H9 (cell line): ENCODE measurements at regions not wholly inside any gene's neighbourhood (a gene's known extent, or its start where the extent isn't known, plus 50 kb on each side); places are given as distances from the start of the nearest gene placed in this dataset.

Source experiments
- DNase-seq: peaks from one replicate; pipeline ENCODE4 v3.0.0-alpha.2; 2017
- H2AFZ ChIP-seq: one replicate; pipeline ENCODE4 v1.6.1; 2013; ENCODE audit warnings: mild to moderate bottlenecking, low read length, control low read depth, moderate library complexity
- H2AK5ac ChIP-seq: 2 replicates; pipeline ENCODE4 v1.6.1; 2013; ENCODE audit warnings: low read length, control low read depth, mixed read lengths; ENCODE audit not compliant: insufficient read length
- H2BK120ac ChIP-seq: one replicate; pipeline ENCODE4 v1.6.1; 2013; ENCODE audit warnings: low read depth, mild to moderate bottlenecking, low read length, control low read depth, inconsistent platforms; ENCODE audit not compliant: poor library complexity, severe bottlenecking
- H2BK12ac ChIP-seq: 2 replicates; pipeline ENCODE4 v1.6.1; 2013; ENCODE audit warnings: low read length, control low read depth, mixed read lengths, low read depth; ENCODE audit not compliant: insufficient read length
- H2BK15ac ChIP-seq: 2 replicates; pipeline ENCODE4 v1.6.1; 2013; ENCODE audit warnings: low read depth, low read length, control low read depth
- H2BK20ac ChIP-seq: one replicate; pipeline ENCODE4 v1.6.1; 2013; ENCODE audit warnings: low read depth, mild to moderate bottlenecking, low read length, control low read depth, inconsistent platforms; ENCODE audit not compliant: poor library complexity, severe bottlenecking
- H2BK5ac ChIP-seq: 2 replicates; pipeline ENCODE4 v1.6.1; 2013; ENCODE audit warnings: low read length, control low read depth, mixed read lengths; ENCODE audit not compliant: insufficient read length
- H3K14ac ChIP-seq: 2 replicates; pipeline ENCODE4 v1.6.1; 2013; ENCODE audit warnings: low read length, control low read depth; ENCODE audit not compliant: insufficient read depth
- H3K18ac ChIP-seq: 2 replicates; pipeline ENCODE4 v1.6.1; 2013; ENCODE audit warnings: low read depth, mild to moderate bottlenecking, mixed read lengths, low read length, control low read depth; ENCODE audit not compliant: insufficient read length
- H3K23ac ChIP-seq: 2 replicates; pipeline ENCODE4 v1.6.1; 2013; ENCODE audit warnings: low read length, control low read depth, mixed read lengths, low read depth; ENCODE audit not compliant: insufficient read length
- H3K23me2 ChIP-seq: 2 replicates; pipeline ENCODE4 v1.6.1; 2013; ENCODE audit warnings: low read depth, mild to moderate bottlenecking, mixed read lengths, low read length, control low read depth; ENCODE audit not compliant: insufficient read length, poor library complexity, severe bottlenecking
- H3K27ac ChIP-seq: 2 replicates; pipeline ENCODE4 v1.5.1; 2013; ENCODE audit warnings: low read length, control low read depth, mixed read lengths, low read depth; ENCODE audit not compliant: insufficient read length
- H3K27me3 ChIP-seq: 2 replicates; pipeline ENCODE4 v1.6.1; 2013; ENCODE audit warnings: low read length, control low read depth, inconsistent platforms; ENCODE audit not compliant: insufficient read depth
- H3K4ac ChIP-seq: 2 replicates; pipeline ENCODE4 v1.6.1; 2013; ENCODE audit warnings: low read depth, mild to moderate bottlenecking, control low read depth, inconsistent platforms, low read length, moderate library complexity
- H3K4me1 ChIP-seq: 2 replicates; pipeline ENCODE4 v1.6.1; 2013; ENCODE audit warnings: low read length, control low read depth, inconsistent platforms; ENCODE audit not compliant: insufficient read depth
- H3K4me2 ChIP-seq: 2 replicates; pipeline ENCODE4 v1.6.1; 2013; ENCODE audit warnings: low read length, control low read depth, mixed read lengths; ENCODE audit not compliant: insufficient read length, insufficient read depth
- H3K56ac ChIP-seq: 2 replicates; pipeline ENCODE4 v1.6.1; 2013; ENCODE audit warnings: low read depth, mild to moderate bottlenecking, mixed read lengths, low read length, control low read depth; ENCODE audit not compliant: insufficient read length
- H3K79me1 ChIP-seq: 2 replicates; pipeline ENCODE4 v1.6.1; 2013; ENCODE audit warnings: low read depth, mild to moderate bottlenecking, moderate library complexity, low read length, control low read depth, inconsistent platforms; ENCODE audit not compliant: insufficient read depth, poor library complexity, severe bottlenecking
- H3K79me2 ChIP-seq: 2 replicates; pipeline ENCODE4 v1.6.1; 2013; ENCODE audit warnings: low read length, control low read depth, inconsistent platforms; ENCODE audit not compliant: insufficient read depth
- H3K9ac ChIP-seq: 2 replicates; pipeline ENCODE4 v1.6.1; 2013; ENCODE audit warnings: low read length, control low read depth, mixed read lengths; ENCODE audit not compliant: insufficient read length; ENCODE audit errors: extremely low read depth
- H3K9me3 ChIP-seq: one replicate; pipeline ENCODE4 v1.6.1; 2013; ENCODE audit warnings: low read depth, low read length, inconsistent platforms; ENCODE audit not compliant: control insufficient read depth
- H3T11ph ChIP-seq: one replicate; pipeline ENCODE4 v1.6.1; 2013; ENCODE audit warnings: mild to moderate bottlenecking, low read length, control low read depth, inconsistent platforms
- H4K20me1 ChIP-seq: one replicate; pipeline ENCODE4 v1.6.1; 2013; ENCODE audit not compliant: control insufficient read depth, insufficient read length, insufficient read depth
- H4K5ac ChIP-seq: 2 replicates; pipeline ENCODE4 v1.6.1; 2013; ENCODE audit warnings: low read depth, mild to moderate bottlenecking, mixed read lengths, low read length, control low read depth; ENCODE audit not compliant: insufficient read length
- H4K8ac ChIP-seq: replicated peaks from 2 replicates; pipeline ENCODE4 v1.6.1; 2013; ENCODE audit warnings: low read length, control low read depth, mixed read lengths, low read depth; ENCODE audit not compliant: insufficient read length
- H4K91ac ChIP-seq: 2 replicates; pipeline ENCODE4 v1.6.1; 2013; ENCODE audit warnings: low read depth, mild to moderate bottlenecking, moderate library complexity, mixed read lengths, low read length, control low read depth; ENCODE audit not compliant: insufficient read length
- H3K27ac Mint-ChIP-seq, 3 experiments: 2 replicates in 2 of 3; 3 replicates in 1 of 3; pipeline ENCODE4 v1.8.0; 2020 to 2021; ENCODE audit warnings: mixed read lengths in 3 of 3, mild to moderate bottlenecking in 1 of 3, moderate library complexity in 1 of 3
- H3K27me3 Mint-ChIP-seq: 2 replicates; pipeline ENCODE4 v1.8.0; 2021; ENCODE audit warnings: low read depth, mild to moderate bottlenecking, moderate library complexity, mixed read lengths
- H3K36me3 Mint-ChIP-seq, 3 experiments: 2 replicates in 2 of 3; 3 replicates in 1 of 3; pipeline ENCODE4 v1.8.0; 2020 to 2021; ENCODE audit warnings: low read depth in 3 of 3, mixed read lengths in 3 of 3; ENCODE audit not compliant: insufficient read depth in 1 of 3
- H3K4me1 Mint-ChIP-seq, 2 experiments: 2 replicates each; pipeline ENCODE4 v1.8.0; 2020; ENCODE audit warnings: mixed read lengths in 2 of 2
- H3K4me3 Mint-ChIP-seq, 2 experiments: 2 replicates in 1 of 2; 3 replicates in 1 of 2; pipeline ENCODE4 v1.8.0; 2020 to 2021; ENCODE audit warnings: mild to moderate bottlenecking in 2 of 2, mixed read lengths in 2 of 2, moderate library complexity in 1 of 2
- H3K9me3 Mint-ChIP-seq, 2 experiments: 2 replicates in 1 of 2; 3 replicates in 1 of 2; pipeline ENCODE4 v1.8.0; 2020; ENCODE audit warnings: mild to moderate bottlenecking in 2 of 2, mixed read lengths in 2 of 2, moderate library complexity in 1 of 2
- WGBS: extraction: QIAGEN DNeasy Blood & Tissue Kit; methylation state at CpG from one replicate; pipeline ENCODE4 v1.1.7; 2013; ENCODE audit warnings: missing lambda C conversion rate, low lambda C conversion rate, mixed read lengths; ENCODE audit not compliant: insufficient read length; ENCODE audit errors: extremely low coverage; 5-methylcytosine and 5-hydroxymethylcytosine counted together
- TF ChIP-seq, protein P1 (sequence below): fragments of 200-600 bp; sonication (generic); conservative IDR thresholded peaks from 3 replicates; pipeline ENCODE4 v1.8.0; 2021; ENCODE audit warnings: antibody characterized with exemption, mild to moderate bottlenecking

DNA sequence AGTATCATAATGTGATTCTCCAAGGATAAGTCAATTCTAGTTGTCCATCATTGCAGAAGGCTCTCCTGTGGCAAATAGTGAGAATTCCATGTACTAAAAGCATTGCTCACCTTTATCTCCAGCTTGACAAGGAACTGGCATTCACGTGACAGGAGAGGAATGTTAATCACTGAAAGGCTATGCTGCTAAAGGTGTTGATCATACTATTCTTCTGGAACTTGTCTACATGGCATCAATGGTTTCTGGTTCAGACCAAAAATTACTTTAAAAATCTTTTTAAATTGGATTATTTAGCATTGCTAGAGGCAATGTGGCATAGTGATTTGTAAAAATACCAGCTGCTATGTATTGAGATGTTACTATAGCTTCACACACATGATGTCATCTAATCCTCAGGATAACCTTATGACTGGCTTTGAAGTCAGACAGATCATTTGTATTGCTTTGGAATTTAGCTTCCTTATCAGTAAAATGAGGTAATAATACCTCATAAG, 414.4 kb downstream of the MTX2 start:
- Histone ChIP-seq H2AFZ (no peak overlapping the region), H4K91ac (no peak overlapping the region), H3K18ac (no peak overlapping the region), H3K23ac (no peak overlapping the region), H4K5ac (no peak overlapping the region), H3K14ac (no peak overlapping the region), H2BK12ac (no peak overlapping the region), H2BK120ac (no peak overlapping the region), H3K9ac (no peak overlapping the region), H3T11ph (no peak overlapping the region), H3K9me3 (no peaks in the 10 kb centered on the region), H3K4me2 (no peak overlapping the region), H3K56ac (no peak overlapping the region), H2BK20ac (no peak overlapping the region), H3K4ac (no peak overlapping the region), H4K20me1 (no peaks in the 10 kb centered on the region), H3K23me2 (no peaks in the 10 kb centered on the region), H2BK5ac (no peak overlapping the region), H3K79me1 (no peaks in the 10 kb centered on the region), H3K27me3 (no peaks in the 10 kb centered on the region), H4K8ac (no peak overlapping the region), H2AK5ac (no peak overlapping the region), H2BK15ac (no peak overlapping the region), H3K27ac (no peak overlapping the region), H3K79me2 (no peaks in the 10 kb centered on the region), H3K4me1 (peaks cover 4% of the 10 kb centered on the region; the same call in 1 of the 2 replicates)
- DNase-seq = no peak
- Mint-ChIP-seq H3K9me3 (no peaks in the 10 kb centered on the region; a peak in 1 of 5 replicates), H3K27me3 (peaks cover 6% of the 10 kb centered on the region), H3K4me1 (peaks cover 20 to 25% of the 10 kb centered on the region in 2 experiments), H3K36me3 (no peaks in the 10 kb centered on the region), H3K27ac (no peak overlapping the region), H3K4me3 (no peak overlapping the region)
- WGBS = no CpG with 5 or more reads among the region's 1 CpG
- TF ChIP-seq, protein P1, sequence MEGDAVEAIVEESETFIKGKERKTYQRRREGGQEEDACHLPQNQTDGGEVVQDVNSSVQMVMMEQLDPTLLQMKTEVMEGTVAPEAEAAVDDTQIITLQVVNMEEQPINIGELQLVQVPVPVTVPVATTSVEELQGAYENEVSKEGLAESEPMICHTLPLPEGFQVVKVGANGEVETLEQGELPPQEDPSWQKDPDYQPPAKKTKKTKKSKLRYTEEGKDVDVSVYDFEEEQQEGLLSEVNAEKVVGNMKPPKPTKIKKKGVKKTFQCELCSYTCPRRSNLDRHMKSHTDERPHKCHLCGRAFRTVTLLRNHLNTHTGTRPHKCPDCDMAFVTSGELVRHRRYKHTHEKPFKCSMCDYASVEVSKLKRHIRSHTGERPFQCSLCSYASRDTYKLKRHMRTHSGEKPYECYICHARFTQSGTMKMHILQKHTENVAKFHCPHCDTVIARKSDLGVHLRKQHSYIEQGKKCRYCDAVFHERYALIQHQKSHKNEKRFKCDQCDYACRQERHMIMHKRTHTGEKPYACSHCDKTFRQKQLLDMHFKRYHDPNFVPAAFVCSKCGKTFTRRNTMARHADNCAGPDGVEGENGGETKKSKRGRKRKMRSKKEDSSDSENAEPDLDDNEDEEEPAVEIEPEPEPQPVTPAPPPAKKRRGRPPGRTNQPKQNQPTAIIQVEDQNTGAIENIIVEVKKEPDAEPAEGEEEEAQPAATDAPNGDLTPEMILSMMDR = no peak
